ENCODE measurements at regions not wholly inside any gene's neighbourhood (a gene's known extent, or its start where the extent isn't known, plus 50 kb on each side); places are given as distances from the start of the nearest gene placed in this dataset.

- peaks cover 99% of the 10 kb centered on the region for H3K27me3 ChIP-seq
- no peaks in the 10 kb centered on the region for H3K9me3 ChIP-seq
- no peaks in the 10 kb centered on the region for H3K36me3 ChIP-seq
- no peak overlapping the region for H3K27ac ChIP-seq
- H3K4me1 ChIP-seq (ENCODE audit: control insufficient read depth in 1 of 2, insufficient read depth in 1 of 2, low read depth in 1 of 2, low read length in 1 of 2): peaks cover 4 to 15% of the 10 kb centered on the region in 2 experiments
- no peak overlapping the region for H3K4me3 ChIP-seq (ENCODE audit: low read depth in 1 of 2, low read length in 1 of 2)
- TF ChIP-seq CTCF (IDR thresholded peaks at IDR 0.05): no peak
Observed at GRCh38 chr10:120975868-120976225, 124.7 kb downstream of the WDR11 start.

GRCh38 chr10:120977897-120978296 lies 126.7 kb downstream of the WDR11 start:
- Histone ChIP-seq H3K36me3 (no peaks in the 10 kb centered on the region), H3K9me3 (no peaks in the 10 kb centered on the region), H3K27me3 (peaks cover 99% of the 10 kb centered on the region), H3K4me1 (ENCODE audit: control insufficient read depth in 1 of 2, insufficient read depth in 1 of 2, low read depth in 1 of 2, low read length in 1 of 2) (peaks cover 4 to 15% of the 10 kb centered on the region in 2 experiments), H3K4me3 (ENCODE audit: low read depth in 1 of 2, low read length in 1 of 2) (no peak overlapping the region), H3K27ac (no peak overlapping the region)
- TF ChIP-seq CTCF (IDR thresholded peaks at IDR 0.05): no peak

DNA sequence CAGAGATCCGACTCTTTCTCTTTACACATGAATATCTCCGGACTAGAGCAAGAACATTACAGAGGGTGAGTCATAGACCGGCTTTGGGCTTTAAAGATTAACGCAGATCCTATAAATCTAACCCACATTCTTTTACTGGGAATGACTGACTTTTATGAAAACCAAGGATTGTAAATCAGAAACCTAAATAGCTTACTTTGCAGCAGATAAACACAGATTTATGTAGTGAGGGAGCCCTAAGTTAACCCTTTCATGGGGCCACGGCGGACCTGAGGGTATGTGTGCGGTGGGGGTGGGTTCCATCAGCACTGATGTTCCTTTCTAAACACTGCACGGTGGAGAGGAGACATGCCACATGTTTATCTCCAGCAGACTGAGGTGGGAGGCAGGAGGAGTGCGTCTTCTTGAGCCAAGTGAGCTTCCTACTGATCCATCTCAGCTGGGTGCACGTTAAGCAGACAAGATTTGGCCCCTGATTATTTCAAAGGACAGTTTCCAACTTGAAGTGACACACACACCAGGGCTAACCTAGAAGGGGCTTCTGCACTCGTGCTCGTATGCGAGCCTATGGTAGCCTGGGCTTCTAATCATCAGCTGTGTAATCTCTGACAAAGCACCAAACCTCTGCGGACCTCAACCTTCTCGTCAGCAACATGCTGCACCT lies 127.6 kb downstream of the WDR11 start:
- H3K4me1 ChIP-seq (ENCODE audit: control insufficient read depth in 1 of 2, insufficient read depth in 1 of 2, low read depth in 1 of 2, low read length in 1 of 2): peaks cover 4 to 15% of the 10 kb centered on the region in 2 experiments
- TF ChIP-seq CTCF (IDR thresholded peaks at IDR 0.05): no peak
- peaks cover 92% of the 10 kb centered on the region for H3K27me3 ChIP-seq
- H3K36me3 ChIP-seq: no peaks in the 10 kb centered on the region
- peak overlapping the region in 1 of 2 experiments; percentile 56 for H3K4me3 ChIP-seq (ENCODE audit: low read depth in 1 of 2, low read length in 1 of 2)
- no peak overlapping the region for H3K27ac ChIP-seq
- no peaks in the 10 kb centered on the region for H3K9me3 ChIP-seq

GRCh38 chr10:120979435-120980278 lies 128.5 kb downstream of the WDR11 start:
- Histone ChIP-seq H3K4me3 (ENCODE audit: low read depth in 1 of 2, low read length in 1 of 2) (peak overlapping the region; percentile 39 to 56), H3K36me3 (no peaks in the 10 kb centered on the region), H3K27ac (no peak overlapping the region), H3K4me1 (ENCODE audit: control insufficient read depth in 1 of 2, insufficient read depth in 1 of 2, low read depth in 1 of 2, low read length in 1 of 2) (peaks cover 4 to 15% of the 10 kb centered on the region in 2 experiments), H3K9me3 (no peaks in the 10 kb centered on the region), H3K27me3 (peaks cover 83% of the 10 kb centered on the region)
- TF ChIP-seq CTCF (IDR thresholded peaks at IDR 0.05): no peak

DNA sequence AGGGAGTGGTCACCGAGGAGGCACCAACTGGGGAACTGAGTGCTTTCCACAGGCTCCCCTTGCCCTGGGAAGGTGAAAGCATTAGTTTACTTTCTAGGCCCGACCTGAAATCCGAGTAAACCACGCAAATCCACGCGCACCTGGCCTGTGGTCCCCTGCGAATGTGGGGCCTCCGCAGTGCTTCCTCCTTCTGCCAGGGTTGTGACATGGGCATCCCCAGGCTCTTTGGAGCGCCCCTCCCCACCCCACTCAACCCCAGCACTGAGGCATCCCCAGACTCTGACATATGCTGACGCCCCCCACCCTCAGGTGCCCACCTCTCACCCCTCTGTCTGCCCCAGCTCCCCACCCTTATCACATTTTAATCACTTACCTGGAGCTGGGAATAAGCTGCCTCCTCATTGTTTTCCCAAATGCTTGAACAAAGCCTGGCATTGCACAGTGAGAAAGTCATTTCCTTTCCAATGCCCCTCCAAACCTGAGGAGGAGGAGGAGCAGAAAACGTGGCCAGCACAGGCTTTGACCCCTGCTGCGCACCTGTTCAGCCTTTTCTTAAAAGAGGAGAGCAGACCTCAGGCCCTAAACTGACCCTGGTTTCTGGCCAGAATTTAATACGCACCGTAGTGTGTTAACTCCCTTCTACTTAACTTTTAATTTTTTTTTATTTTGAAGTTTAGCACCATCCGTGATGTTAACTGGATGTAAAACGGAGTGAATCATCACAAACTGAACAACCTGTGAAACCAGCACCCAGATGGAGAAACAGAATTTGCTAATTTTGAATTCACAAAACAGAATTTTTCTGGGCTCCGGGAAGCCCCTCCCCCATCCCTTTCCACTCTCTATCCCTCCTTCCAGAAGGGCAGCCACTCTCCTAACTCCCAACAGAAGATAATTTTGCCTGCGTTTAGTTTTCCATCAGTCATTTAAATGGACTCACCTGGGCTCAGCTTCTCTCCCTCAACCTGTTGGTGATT lies 129.4 kb downstream of the WDR11 start:
- no peak for TF ChIP-seq CTCF (IDR thresholded peaks at IDR 0.05)
- Histone ChIP-seq H3K4me3 (ENCODE audit: low read depth in 1 of 2, low read length in 1 of 2) (peak overlapping the region in 1 of 2 experiments; percentile 56), H3K9me3 (no peaks in the 10 kb centered on the region), H3K27ac (no peak overlapping the region), H3K27me3 (peaks cover 75% of the 10 kb centered on the region), H3K36me3 (no peaks in the 10 kb centered on the region), H3K4me1 (ENCODE audit: control insufficient read depth in 1 of 2, insufficient read depth in 1 of 2, low read depth in 1 of 2, low read length in 1 of 2) (peaks cover 4 to 15% of the 10 kb centered on the region in 2 experiments)

Data from neutrophil (primary cell).